Endothelial cell of umbilical vein (primary cell): ENCODE measurements at regions not wholly inside any gene's neighbourhood (a gene's known extent, or its start where the extent isn't known, plus 50 kb on each side); places are given as distances from the start of the nearest gene placed in this dataset.

Experiments used
- BruUV-seq: library from RNA; stranded (reverse); fragments of 400-500 nt; replicated peaks from 2 replicates; lab custom pipeline; 2021; lab: Mats Ljungman, UMichigan
- CTCF ChIA-PET: fragments of 300-600, 350-600 bp; sonication (Branson Sonifier 250); formaldehyde crosslinking; loops from one replicate; lab custom pipeline; 2021; ENCODE audit warnings: antibody characterized with exemption, inconsistent platforms; lab: Charles Lee
- POLR2A ChIA-PET: fragments of 300-600, 350-600 bp; sonication (Branson Sonifier 250); formaldehyde crosslinking; loops from one replicate; lab custom pipeline; 2021; ENCODE audit warnings: antibody characterized with exemption, inconsistent platforms; lab: Charles Lee
- DNase-seq: peaks from one replicate; pipeline ENCODE4 v3.0.0-alpha.2; 2011; ENCODE audit warnings: low read depth, low spot score
- FAIRE-seq: peaks from 2 replicates; lab custom pipeline; 2011; peaks lifted over from hg19 to GRCh38; lab: Jason Lieb, UNC
- H2AFZ ChIP-seq: 2 replicates; pipeline ENCODE4 v1.6.0; 2012; ENCODE audit warnings: low read depth, low read length, control low read depth, inconsistent platforms
- H3K27ac ChIP-seq: 2 replicates; pipeline ENCODE4 v1.5.1; 2011; ENCODE audit warnings: low read depth, mild to moderate bottlenecking, control low read depth, low read length, moderate library complexity; ENCODE audit not compliant: insufficient read depth
- H3K27me3 ChIP-seq, 2 experiments: 2 replicates each; pipeline versions ENCODE4 v1.6.0 to v1.6.1; 2011; ENCODE audit warnings: low read length in 2 of 2, mixed read lengths in 1 of 2; ENCODE audit not compliant: control insufficient read depth in 2 of 2, insufficient read depth in 2 of 2
- H3K36me3 ChIP-seq, 2 experiments: 2 replicates in 1 of 2; 3 replicates in 1 of 2; pipeline ENCODE4 v1.5.1; 2011; ENCODE audit warnings: low read length in 2 of 2, mild to moderate bottlenecking in 1 of 2, moderate library complexity in 1 of 2; ENCODE audit not compliant: control insufficient read depth in 2 of 2, insufficient read depth in 2 of 2; ENCODE audit errors: extremely low read depth in 1 of 2
- H3K4me1 ChIP-seq: 3 replicates; pipeline ENCODE4 v1.5.1; 2011; ENCODE audit warnings: mild to moderate bottlenecking, low read length; ENCODE audit not compliant: control insufficient read depth, insufficient read depth; ENCODE audit errors: extremely low read depth
- H3K4me2 ChIP-seq: 2 replicates; pipeline ENCODE4 v1.6.1; 2011; ENCODE audit warnings: low read length, control low read depth, mixed read lengths; ENCODE audit not compliant: insufficient read depth
- H3K4me3 ChIP-seq, 3 experiments: fragments of 200-600 bp in 1 of 3; sonication (generic), shearing (Covaris generic) in 1 of 3; replicated peaks in 1 of 3; 2 replicates each; pipeline ENCODE4 v1.5.1; 2011 to 2016; ENCODE audit warnings: control low read depth in 3 of 3, low read length in 3 of 3, mild to moderate bottlenecking in 2 of 3, inconsistent platforms in 1 of 3, low read depth in 1 of 3, moderate library complexity in 1 of 3; ENCODE audit not compliant: insufficient read depth in 1 of 3
- H3K79me2 ChIP-seq: 2 replicates; pipeline ENCODE4 v1.6.0; 2012; ENCODE audit warnings: low read length, inconsistent platforms; ENCODE audit not compliant: control insufficient read depth, insufficient read depth
- H3K9ac ChIP-seq: replicated peaks from 2 replicates; pipeline ENCODE3; 2011; ENCODE audit warnings: low read length, control low read depth; ENCODE audit not compliant: insufficient read depth; ENCODE audit errors: extremely low read depth
- H3K9me1 ChIP-seq: replicated peaks from 3 replicates; pipeline ENCODE4 v1.6.0; 2011; ENCODE audit warnings: mild to moderate bottlenecking, low read length; ENCODE audit not compliant: control insufficient read depth, insufficient read depth; ENCODE audit errors: extremely low read depth
- H3K9me3 ChIP-seq: replicated peaks from 2 replicates; pipeline ENCODE4 v1.5.1; 2012; ENCODE audit warnings: low read length, inconsistent platforms; ENCODE audit not compliant: control insufficient read depth, insufficient read depth
- H4K20me1 ChIP-seq: replicated peaks from 2 replicates; pipeline ENCODE3; 2011; ENCODE audit warnings: mild to moderate bottlenecking, low read length; ENCODE audit not compliant: control insufficient read depth, insufficient read depth; ENCODE audit errors: extremely low read depth
- CTCF ChIP-seq, 2 donors: IDR thresholded peaks; 1 replicate in 1 of 2; 2 replicates in 1 of 2; pipeline ENCODE4 v1.5.1; 2011; ENCODE audit warnings: low read length in 2 of 2, mild to moderate bottlenecking in 2 of 2, moderate library complexity in 2 of 2, control low read depth in 1 of 2, inconsistent platforms in 1 of 2, low read depth in 1 of 2; ENCODE audit not compliant: insufficient read depth in 1 of 2; ENCODE audit errors: extremely low read depth in 1 of 2
- EZH2 ChIP-seq: IDR thresholded peaks from 2 replicates; pipeline ENCODE4 v1.6.1; 2012; ENCODE audit warnings: borderline replicate concordance, low read depth, mild to moderate bottlenecking, moderate library complexity, low read length, inconsistent platforms; ENCODE audit not compliant: severe bottlenecking
- FOS ChIP-seq: IDR thresholded peaks from 2 replicates; pipeline ENCODE4 v1.6.1; 2011; ENCODE audit warnings: mild to moderate bottlenecking, low read length, moderate library complexity, borderline replicate concordance; ENCODE audit not compliant: insufficient read depth
- GATA2 ChIP-seq: IDR thresholded peaks from 2 replicates; pipeline ENCODE4 v1.7.0; 2011; ENCODE audit warnings: low read depth, mild to moderate bottlenecking, moderate library complexity, mixed read lengths, low read length; ENCODE audit not compliant: insufficient read length, insufficient read depth
- JUN ChIP-seq: IDR thresholded peaks from 2 replicates; pipeline ENCODE4 v1.6.1; 2011; ENCODE audit warnings: borderline replicate concordance, low read depth; ENCODE audit not compliant: insufficient read length, insufficient read depth
- MAX ChIP-seq: IDR thresholded peaks from 2 replicates; pipeline ENCODE4 v1.6.1; 2011; ENCODE audit not compliant: insufficient read depth, insufficient read length
- MYC ChIP-seq: IDR thresholded peaks from one replicate; pipeline ENCODE4 v1.6.1; 2011; ENCODE audit warnings: mild to moderate bottlenecking, low read depth, low read length
- POLR2A ChIP-seq: IDR thresholded peaks from 2 replicates; pipeline ENCODE4 v1.6.1; 2012; ENCODE audit warnings: low read depth, mild to moderate bottlenecking, control low read depth, low read length
- POLR2AphosphoS5 ChIP-seq: IDR thresholded peaks from 2 replicates; pipeline ENCODE4 v1.6.1; 2012; ENCODE audit warnings: low read depth, mild to moderate bottlenecking, control low read depth, low read length, moderate library complexity; ENCODE audit not compliant: insufficient read depth
- dilution Hi-C: fragments of 300-500 bp; cut with MboI; formaldehyde crosslinking; loops from one replicate; pipeline ENCODE4 v1.15.0; 2019; ENCODE audit warnings: low sequenced_read_pairs; ENCODE audit not compliant: extremely low pct_ligation_motif_present
- intact Hi-C: fragments of 100-400 bp; cut with micrococcal nuclease; formaldehyde crosslinking; loops from one replicate; pipeline ENCODE4 v1.10.0; 2022

GRCh38 chr10:107767185-107767584, 602.7 kb upstream of the SORCS1 start:
- no peak for FAIRE-seq
- TF ChIP-seq POLR2A (no peak), MYC (no peak), GATA2 (no peak), FOS (no peak), MAX (no peak), EZH2 (no peak), POLR2AphosphoS5 (no peak), CTCF (IDR thresholded peaks at IDR 0.05; ENCODE audit: extremely low read depth in 1 of 2, insufficient read depth in 1 of 2, low read depth in 1 of 2, low read length in 2 of 2) (no peak), JUN (no peak)
- intact Hi-C loops, result no loop called here

More at GRCh38 chr10:107767185-107767584, 602.7 kb upstream of the SORCS1 start:
- no peaks in the 10 kb centered on the region for H3K9me1 ChIP-seq
- CTCF ChIA-PET, result no interaction called here
- BruUV-seq, result no TSS peak
- peaks cover 2% of the 10 kb centered on the region for H3K9me3 ChIP-seq
- no peak overlapping the region for H3K4me3 ChIP-seq
- no peak overlapping the region for H3K4me2 ChIP-seq
- no peaks in the 10 kb centered on the region for H4K20me1 ChIP-seq
- no peak overlapping the region for H3K9ac ChIP-seq
- POLR2A ChIA-PET, result no interaction called here
- H3K79me2 ChIP-seq, result no peaks in the 10 kb centered on the region
- no peaks in the 10 kb centered on the region for H3K27me3 ChIP-seq
- DNase-seq, result no peak
- no peaks in the 10 kb centered on the region for H3K4me1 ChIP-seq
- dilution Hi-C loops, result no loop called here
- H2AFZ ChIP-seq, result no peak overlapping the region
- no peak overlapping the region for H3K27ac ChIP-seq
- no peaks in the 10 kb centered on the region for H3K36me3 ChIP-seq
